Thoracic aorta (tissue), 2 donors: ENCODE measurements at regions not wholly inside any gene's neighbourhood (a gene's known extent, or its start where the extent isn't known, plus 50 kb on each side); places are given as distances from the start of the nearest gene placed in this dataset.

ENCODE experiments used
- ATAC-seq: fragments of 150-250 bp; one replicate; pipeline ENCODE4 v1.8.0; 2017; ENCODE audit warnings: low read depth; ENCODE audit not compliant: insufficient number of reproducible peaks, low FRiP score
- DNase-seq: peaks from one replicate; pipeline ENCODE4 v3.0.0-alpha.2; 2020; ENCODE audit warnings: low spot score
- H3K27ac ChIP-seq, 2 donors: fragments of 200-600 bp; sonication (generic); 1 replicate in 1 of 2; 2 replicates in 1 of 2; pipeline ENCODE4 v1.5.1; 2016; ENCODE audit warnings: mild to moderate bottlenecking in 2 of 2, moderate library complexity in 2 of 2
- H3K27me3 ChIP-seq: fragments of 200-600 bp; sonication (generic); replicated peaks from 2 replicates; pipeline ENCODE4 v1.6.0; 2016; ENCODE audit warnings: mild to moderate bottlenecking; ENCODE audit not compliant: insufficient read depth
- H3K36me3 ChIP-seq: fragments of 200-600 bp; sonication (generic); one replicate; pipeline ENCODE4 v1.5.1; 2016
- H3K4me1 ChIP-seq, 2 donors: fragments of 200-600 bp; sonication (generic); 1 replicate in 1 of 2; 2 replicates in 1 of 2; pipeline versions ENCODE4 v1.5.1 to v1.6.0; 2016; ENCODE audit warnings: low read depth in 2 of 2, mild to moderate bottlenecking in 1 of 2; ENCODE audit not compliant: control insufficient read depth in 1 of 2
- H3K4me3 ChIP-seq: fragments of 200-600 bp; sonication (generic); 2 replicates; pipeline ENCODE4 v1.5.1; 2016; ENCODE audit warnings: mild to moderate bottlenecking
- H3K9me3 ChIP-seq: fragments of 200-600 bp; sonication (generic); 2 replicates; pipeline ENCODE4 v1.5.1; 2016
- CTCF ChIP-seq: fragments of 200-600 bp; sonication (generic); IDR thresholded peaks from one replicate; pipeline ENCODE4 v1.5.1; 2019; ENCODE audit warnings: antibody characterized with exemption

GRCh38 chr18:45482286-45482685, 133.0 kb upstream of the SLC14A2 start:
- Histone ChIP-seq H3K36me3 (no peaks in the 10 kb centered on the region), H3K4me3 (peak overlapping the region; percentile 34), H3K4me1 (peaks cover 0 to 8% of the 10 kb centered on the region in 2 donors), H3K27ac (no peak overlapping the region), H3K27me3 (no peaks in the 10 kb centered on the region), H3K9me3 (no peaks in the 10 kb centered on the region)
- no peak for DNase-seq
- no peak for ATAC-seq
- TF ChIP-seq CTCF, result no peak

- no peak for DNase-seq
- ATAC-seq, result no peak
- TF ChIP-seq CTCF, result no peak
- Histone ChIP-seq H3K4me3 (no peak overlapping the region), H3K27me3 (no peaks in the 10 kb centered on the region), H3K27ac (no peak overlapping the region), H3K4me1 (peaks cover 0 to under 1% of the 10 kb centered on the region in 2 donors), H3K9me3 (no peaks in the 10 kb centered on the region), H3K36me3 (no peaks in the 10 kb centered on the region)
These were observed 127.7 kb upstream of the SLC14A2 start for GRCh38 chr18:45487581-45487980.

GRCh38 chr18:45488645-45489044, 126.6 kb upstream of the SLC14A2 start:
- TF ChIP-seq CTCF, result no peak
- DNase-seq, result no peak
- ATAC-seq, result no peak

GRCh38 chr18:45493830-45494229, 121.4 kb upstream of the SLC14A2 start:
- no peak for TF ChIP-seq CTCF
- Histone ChIP-seq H3K4me3 (no peak overlapping the region), H3K27ac (no peak overlapping the region), H3K4me1 (peaks cover 4 to 9% of the 10 kb centered on the region in 2 donors), H3K27me3 (no peaks in the 10 kb centered on the region), H3K36me3 (no peaks in the 10 kb centered on the region), H3K9me3 (no peaks in the 10 kb centered on the region)
- no peak for DNase-seq
- ATAC-seq, result no peak

More at GRCh38 chr18:45488645-45489044, 126.6 kb upstream of the SLC14A2 start:
- H3K4me1 ChIP-seq, result no peaks in the 10 kb centered on the region
- no peak overlapping the region for H3K4me3 ChIP-seq
- no peak overlapping the region for H3K27ac ChIP-seq
- H3K9me3 ChIP-seq, result no peaks in the 10 kb centered on the region
- H3K36me3 ChIP-seq, result no peaks in the 10 kb centered on the region
- no peaks in the 10 kb centered on the region for H3K27me3 ChIP-seq

- Histone ChIP-seq H3K27ac (no peak overlapping the region), H3K4me3 (no peak overlapping the region), H3K27me3 (no peaks in the 10 kb centered on the region), H3K36me3 (no peaks in the 10 kb centered on the region), H3K9me3 (no peaks in the 10 kb centered on the region), H3K4me1 (peaks cover 4 to 9% of the 10 kb centered on the region in 2 donors)
- DNase-seq (no peak), ATAC-seq (no peak)
- no peak for TF ChIP-seq CTCF
These were observed 120.5 kb upstream of the SLC14A2 start for GRCh38 chr18:45494811-45495210.
